ENCODE measurements at regions not wholly inside any gene's neighbourhood (a gene's known extent, or its start where the extent isn't known, plus 50 kb on each side); places are given as distances from the start of the nearest gene placed in this dataset.
"Not testable (repeated sequence)": the region's sequence is repeated elsewhere in the genome, so short reads cannot be mapped to it uniquely, and the experiment has no call there.

DNA sequence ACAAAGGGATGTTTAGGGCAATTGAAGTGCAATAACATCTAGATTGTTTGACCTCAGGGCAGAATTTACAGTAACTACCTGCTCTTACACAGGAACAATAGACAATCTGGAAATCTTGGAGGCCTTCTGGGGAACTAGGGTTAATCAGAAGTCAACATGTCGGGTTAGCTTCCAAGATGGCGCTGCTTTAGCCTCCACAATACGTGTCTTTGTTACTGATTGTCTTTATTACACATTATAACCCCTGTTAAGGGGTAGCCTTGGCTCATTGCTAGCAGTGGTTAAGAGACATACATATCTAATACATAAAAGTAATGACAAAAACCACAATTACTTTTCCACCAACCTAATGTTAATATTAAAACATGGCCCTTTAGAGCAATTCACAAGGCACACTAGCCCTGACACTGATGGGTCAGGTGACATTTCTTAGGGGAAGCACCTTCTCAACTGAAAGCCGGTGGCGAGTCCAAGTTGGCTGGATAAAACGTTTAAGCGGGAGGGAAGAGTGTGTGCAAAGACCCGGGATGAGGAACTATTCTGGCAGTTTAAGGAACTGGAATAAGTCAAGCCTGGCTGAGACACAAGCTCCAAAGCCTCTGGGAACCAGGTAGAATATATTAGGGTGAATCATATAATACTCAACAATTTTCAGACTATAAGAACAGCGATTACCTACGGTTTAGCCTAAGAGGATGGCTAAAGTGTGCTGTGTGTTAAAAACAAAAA, 236.9 kb downstream of the BCAS1 start:
- no peak for DNase-seq

- DNase-seq: no peak
Measured at GRCh38 chr20:53832499-53832898, 237.9 kb downstream of the BCAS1 start.

DNA sequence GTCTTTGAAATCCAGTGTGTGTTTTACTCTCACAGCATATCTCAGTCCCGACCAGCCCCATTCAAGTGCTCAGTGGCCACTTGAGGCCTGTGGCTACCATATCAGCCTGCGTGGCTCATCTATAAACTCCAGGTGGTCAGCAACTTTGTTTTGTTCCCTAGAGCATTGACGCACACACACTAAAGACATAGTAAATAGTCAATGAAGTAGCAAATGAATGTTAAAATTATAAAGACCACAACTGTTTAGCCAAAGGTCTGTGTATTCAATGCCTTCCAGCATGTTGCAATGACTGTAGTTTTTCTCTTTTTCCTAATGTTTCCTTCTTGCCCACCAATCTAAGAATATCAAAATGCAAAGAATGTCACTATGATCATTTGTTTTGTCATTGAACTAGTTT, 238.2 kb upstream of the ZNF217 start:
- no peak for DNase-seq

DNA sequence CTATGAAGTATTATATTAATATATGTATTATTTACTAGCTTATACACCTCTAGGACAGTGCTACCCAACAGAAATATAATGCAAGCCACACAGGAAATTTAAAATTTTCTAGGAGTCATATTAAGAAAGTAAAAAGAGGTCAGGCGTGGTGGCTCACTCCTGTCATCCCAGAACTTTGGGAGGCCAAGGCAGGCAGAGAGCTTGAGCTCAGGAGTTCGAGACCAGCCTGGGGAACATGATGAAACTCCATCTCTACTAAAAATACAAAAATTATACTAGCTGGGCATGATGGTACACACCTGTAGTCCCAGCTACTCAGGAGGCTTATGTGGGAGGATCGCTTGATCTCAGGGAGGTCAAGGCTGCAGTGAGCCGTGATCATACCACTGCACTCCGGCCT, 237.6 kb upstream of the ZNF217 start:
- DNase-seq: no peak

DNA sequence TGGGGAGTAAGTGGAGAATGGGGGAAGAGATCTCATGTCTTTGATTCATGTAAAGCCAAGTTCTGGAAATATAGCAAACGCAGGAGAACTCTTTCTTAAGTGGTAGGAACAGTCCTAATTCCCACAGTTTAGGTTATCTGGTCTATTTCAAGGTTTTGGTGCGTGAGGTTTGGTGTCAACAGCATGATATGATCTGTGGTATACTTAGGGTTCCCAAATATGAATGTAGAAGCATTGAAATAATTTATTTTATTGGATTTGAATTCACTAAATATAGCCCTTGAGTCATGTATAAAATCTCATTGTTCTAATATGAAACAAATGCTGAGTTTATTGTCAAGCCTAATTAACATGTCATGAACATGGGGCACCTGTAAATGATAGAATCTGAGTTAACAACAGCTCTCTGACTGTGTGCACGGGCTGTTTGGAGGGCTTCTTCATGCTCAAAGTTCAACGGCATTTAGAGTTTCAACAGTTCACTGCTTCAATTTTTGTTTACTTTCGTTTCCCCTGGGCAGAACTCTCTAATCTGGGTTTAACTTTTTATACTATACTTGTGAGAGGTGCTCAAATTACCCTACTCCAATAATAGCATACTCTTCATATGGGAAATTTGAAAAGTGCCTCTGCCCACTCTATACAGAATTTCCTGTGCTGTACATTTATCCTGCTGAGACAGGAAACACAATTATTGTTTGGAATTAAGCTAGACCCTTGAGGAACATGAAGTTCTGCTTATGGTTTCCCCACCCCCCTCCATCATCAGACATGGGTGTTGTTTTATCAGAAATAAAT, 236.3 kb upstream of the ZNF217 start:
- peak; percentile 16 for DNase-seq

GRCh38 chr20:53829255-53829723, 235.7 kb upstream of the ZNF217 start:
- no peak for DNase-seq

DNA sequence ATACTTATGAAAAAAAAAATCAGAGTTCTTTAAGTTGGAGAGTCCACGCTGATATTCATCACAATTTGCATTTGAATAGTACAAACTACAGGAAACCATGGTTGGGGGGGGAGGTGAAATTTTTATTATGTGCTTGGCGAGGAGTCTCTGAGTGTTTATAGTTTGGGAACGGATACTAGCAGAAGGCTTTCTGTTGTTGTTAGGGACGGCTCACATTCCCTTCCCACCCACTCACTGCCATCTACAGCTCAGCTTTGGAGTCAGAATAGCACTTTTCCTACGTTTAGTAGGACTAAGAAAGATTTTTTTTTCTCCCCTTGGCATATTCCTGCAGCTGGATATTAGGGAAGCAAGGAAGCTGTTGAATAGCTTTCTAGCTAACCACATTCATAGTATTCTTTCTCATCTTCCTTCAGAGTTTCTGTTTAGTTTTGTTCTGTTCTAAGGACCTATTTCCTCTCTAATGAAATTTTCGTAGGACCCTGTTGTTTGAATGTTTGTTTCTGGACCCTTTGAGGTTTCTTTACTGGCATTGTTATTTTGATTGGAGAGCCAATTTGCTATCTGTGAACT, 235.1 kb upstream of the ZNF217 start:
- peak; percentile 11 for DNase-seq

- DNase-seq: no peak
Measured at GRCh38 chr20:53828088-53828681, 234.5 kb upstream of the ZNF217 start.

DNA sequence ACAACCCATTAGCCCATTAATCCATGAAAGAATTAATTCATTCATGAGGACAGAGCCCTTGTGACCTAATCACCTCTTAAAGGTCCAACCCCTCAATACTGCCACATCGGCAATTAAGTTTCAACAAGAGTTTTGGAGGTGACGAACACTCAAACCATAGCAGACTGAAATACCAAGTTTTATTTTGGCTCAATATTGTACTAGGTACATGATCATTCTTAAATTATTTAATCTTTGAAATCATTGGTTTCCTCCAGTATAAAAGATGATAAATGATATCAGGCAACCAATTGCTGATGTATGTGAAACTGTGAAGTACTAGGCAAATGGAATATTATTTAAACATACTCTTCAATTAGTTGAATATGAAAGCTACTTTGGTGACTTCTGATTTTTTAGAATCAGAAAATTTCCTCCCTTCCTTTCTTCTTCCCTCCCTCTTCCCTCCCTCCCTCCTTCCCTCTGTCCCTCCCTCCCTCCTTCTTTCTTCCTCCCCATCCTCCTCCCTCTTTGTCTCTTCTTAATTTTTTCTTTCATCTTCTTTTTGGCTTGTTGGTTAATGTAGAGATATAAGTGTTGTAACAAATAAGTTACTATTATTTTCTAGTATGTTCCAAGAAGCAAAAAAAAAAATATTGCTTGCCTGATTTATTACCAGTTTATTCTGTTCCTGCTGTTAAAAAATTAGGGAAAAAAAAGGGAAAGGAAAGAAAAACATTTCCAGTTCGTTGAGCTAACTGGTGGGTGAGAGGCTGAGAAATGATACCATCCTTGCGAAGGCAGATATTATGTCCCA, 233.9 kb upstream of the ZNF217 start:
- no peak for DNase-seq

- DNase-seq: no peak
Measured at GRCh38 chr20:53826597-53827291, 233.1 kb upstream of the ZNF217 start.

DNA sequence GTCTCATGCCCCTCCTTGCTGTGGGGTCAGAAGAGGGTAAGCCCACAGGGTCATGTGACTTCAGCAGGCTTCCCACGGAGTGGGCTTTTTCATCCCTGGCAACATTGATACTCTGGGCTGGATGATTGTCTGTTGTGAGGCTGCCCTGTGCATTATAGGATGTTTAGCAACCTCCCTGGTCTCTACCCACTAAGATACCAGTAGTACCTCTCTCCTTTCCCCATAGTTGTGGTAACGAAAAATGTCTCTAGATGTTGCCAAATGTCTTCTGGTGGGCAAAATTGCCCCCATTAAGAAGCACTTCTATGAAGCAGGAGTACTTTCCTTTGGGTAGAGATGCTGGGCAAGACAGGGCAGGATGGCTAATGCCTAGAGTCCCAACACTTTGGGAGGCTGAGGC, 232.5 kb upstream of the ZNF217 start:
- DNase-seq: no peak

DNA sequence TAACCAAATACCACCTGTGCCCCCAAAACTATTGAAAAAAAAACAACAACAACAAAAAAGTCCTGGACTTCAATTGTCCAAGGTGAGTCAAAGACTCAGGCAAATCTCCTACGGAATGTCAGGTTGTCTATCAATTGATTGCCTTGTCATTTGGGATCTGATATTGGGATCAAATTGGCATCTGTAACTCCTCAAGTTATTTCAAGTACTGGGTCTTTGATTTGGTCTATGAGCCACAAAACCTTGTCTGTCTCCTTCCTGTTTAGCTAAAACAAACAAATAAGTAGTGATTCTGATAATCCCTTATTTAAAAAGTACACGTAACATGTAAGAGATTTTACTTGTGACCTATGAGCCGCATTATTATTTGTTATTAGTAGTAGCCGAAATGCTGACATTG, 231.6 kb upstream of the ZNF217 start:
- no peak for DNase-seq

GRCh38 chr20:53824779-53825178, 231.1 kb upstream of the ZNF217 start:
- DNase-seq: no peak

- no peak for DNase-seq
Measured at GRCh38 chr20:53823121-53823764, 229.6 kb upstream of the ZNF217 start.

DNA sequence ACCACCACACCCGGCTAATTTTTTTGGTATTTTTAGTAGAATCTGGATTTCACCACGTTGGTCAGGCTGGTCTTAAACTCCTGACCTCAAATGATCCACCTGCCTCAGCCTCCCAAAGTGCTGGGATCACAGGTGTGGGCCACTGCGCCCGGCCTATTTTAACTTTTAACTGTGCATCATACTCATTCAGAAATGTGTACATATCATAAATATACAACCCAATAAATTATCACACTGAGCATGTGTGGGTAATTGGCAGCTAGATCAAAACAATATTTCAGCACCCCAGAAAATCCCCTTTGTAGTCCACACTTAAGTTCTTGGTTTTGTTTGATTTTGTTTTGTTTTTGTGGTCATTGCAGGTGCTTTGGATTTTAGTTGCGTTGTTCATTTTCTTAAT, 228.9 kb upstream of the ZNF217 start:
- no peak for DNase-seq

- no peak for DNase-seq
Measured at GRCh38 chr20:53819973-53820451, 226.4 kb upstream of the ZNF217 start.

- no peak for DNase-seq
Measured at GRCh38 chr20:53818457-53819177, 225.0 kb upstream of the ZNF217 start.

- not testable (repeated sequence) for DNase-seq
Measured at GRCh38 chr20:53817513-53817912, 223.9 kb upstream of the ZNF217 start.

DNA sequence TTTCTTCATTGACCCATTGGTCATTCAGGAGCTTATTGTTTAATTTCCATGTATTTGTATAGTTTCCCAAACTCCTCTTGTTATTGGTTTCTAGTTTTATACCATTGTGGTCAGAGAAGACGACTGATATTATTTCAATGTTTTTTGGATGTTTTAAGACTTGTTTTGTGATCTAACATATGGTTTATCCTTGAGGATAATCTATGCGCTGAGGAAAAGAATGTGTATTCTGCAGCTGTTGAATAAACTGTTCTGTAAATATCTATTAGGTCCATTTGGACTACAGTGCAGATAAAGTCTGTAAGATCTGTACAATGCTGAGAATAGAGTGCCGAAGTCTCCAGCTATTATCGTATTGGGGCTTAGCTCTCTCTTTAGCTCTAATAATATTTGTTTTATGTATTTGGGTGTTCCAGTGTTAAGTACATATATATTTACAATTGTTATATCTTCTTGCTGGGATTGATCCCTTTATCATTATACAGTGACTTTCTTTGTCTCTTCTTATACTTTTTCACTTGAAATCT, 223.3 kb upstream of the ZNF217 start:
- DNase-seq: no peak

- DNase-seq: no peak
Measured at GRCh38 chr20:53815509-53815908, 221.9 kb upstream of the ZNF217 start.

Data from NCI-H510A treated with DMSO at 0.1 percent for 48 hours (cell line).